Erythroblast (primary cell): ENCODE measurements at regions not wholly inside any gene's neighbourhood (a gene's known extent, or its start where the extent isn't known, plus 50 kb on each side); places are given as distances from the start of the nearest gene placed in this dataset.

Experiments used
- DNase-seq, 2 experiments: peaks; one replicate each; lab custom pipeline; 2025; lab: John Stamatoyannopoulos, UW
- GATA1 ChIP-seq: IDR thresholded peaks from 2 replicates; pipeline ENCODE4 v1.6.1; 2011; ENCODE audit warnings: low read depth, mild to moderate bottlenecking, control low read depth, low read length, moderate library complexity
- POLR2A ChIP-seq: IDR thresholded peaks from 2 replicates; pipeline ENCODE4 v1.6.1; 2011; ENCODE audit warnings: mild to moderate bottlenecking, low read length

- no peak for TF ChIP-seq POLR2A
- TF ChIP-seq GATA1, result no peak
- DNase-seq, result no peak
Observed at GRCh38 chr2:239538357-239539052, 137.7 kb upstream of the HDAC4 start.

GRCh38 chr2:239537633-239538356 is 137.0 kb upstream of the HDAC4 start:
- TF ChIP-seq POLR2A (no peak), GATA1 (no peak)

DNA sequence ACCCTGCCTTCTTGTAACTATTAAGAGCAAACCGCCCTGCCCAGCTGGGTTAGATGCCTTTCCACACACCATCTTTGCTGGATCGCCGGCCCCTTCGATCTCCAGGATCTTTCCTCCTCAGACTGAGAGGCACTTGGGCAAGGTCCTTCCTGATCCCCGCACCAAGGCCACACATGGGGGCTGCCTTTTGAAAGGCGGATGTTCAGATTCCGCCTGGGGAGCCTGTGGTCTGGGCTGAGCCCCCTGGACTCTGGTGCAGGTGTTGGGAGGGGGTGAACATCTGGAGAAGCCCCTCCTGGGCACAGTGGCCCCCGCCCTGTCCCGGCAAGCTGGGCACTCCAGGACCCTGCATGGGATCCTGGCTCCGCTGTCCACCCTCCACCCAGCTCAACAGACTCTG is 135.4 kb upstream of the HDAC4 start:
- no peak for TF ChIP-seq POLR2A
- no peak for TF ChIP-seq GATA1
- no peak for DNase-seq

More at GRCh38 chr2:239537633-239538356, 137.0 kb upstream of the HDAC4 start:
- no peak for DNase-seq

- no peak for DNase-seq
- TF ChIP-seq POLR2A (no peak), GATA1 (no peak)
Observed at GRCh38 chr2:239535413-239536144, 134.8 kb upstream of the HDAC4 start.

DNA sequence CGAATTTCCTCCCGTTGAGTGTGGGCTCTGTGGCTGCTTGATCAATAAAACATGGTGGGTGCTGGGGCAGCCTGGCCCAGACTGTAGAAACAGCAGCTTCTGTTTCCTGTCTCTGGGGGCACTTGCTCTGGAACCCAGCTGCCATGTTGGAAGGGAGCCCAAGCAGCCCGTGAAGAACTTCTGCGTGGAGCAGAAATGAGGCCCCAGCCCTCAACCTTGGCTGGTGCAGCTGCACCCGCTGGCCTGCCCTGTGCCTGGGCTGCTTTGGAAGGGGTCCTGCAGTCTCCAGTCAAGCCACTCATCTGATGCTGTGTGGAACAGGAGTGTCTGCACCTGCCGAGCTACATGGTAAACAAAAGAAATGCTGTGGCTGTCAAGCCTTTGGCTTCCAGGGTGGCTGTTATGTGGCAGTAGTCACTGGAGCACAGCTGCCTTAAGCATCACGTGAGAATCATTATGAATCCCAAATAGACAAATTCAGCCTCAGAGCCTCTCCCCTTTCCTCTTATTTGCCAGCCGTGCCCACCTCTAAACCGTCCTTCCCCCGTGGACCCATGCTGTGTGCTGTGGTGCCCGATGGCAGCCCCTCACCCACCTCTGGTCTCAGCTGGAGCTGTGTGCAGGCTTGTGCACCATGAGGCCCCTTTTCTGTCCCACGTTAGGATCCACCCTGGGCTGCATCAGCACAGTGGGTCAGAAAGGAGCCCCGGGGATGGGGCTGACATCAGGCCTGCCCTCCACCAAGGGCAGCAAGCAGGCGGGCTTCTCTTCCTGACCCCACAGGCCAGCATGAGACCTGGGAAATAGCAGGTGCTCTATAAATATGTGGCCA is 134.0 kb upstream of the HDAC4 start:
- DNase-seq, result no peak
- no peak for TF ChIP-seq POLR2A
- no peak for TF ChIP-seq GATA1

- no peak for TF ChIP-seq GATA1
- no peak for TF ChIP-seq POLR2A
- no peak for DNase-seq
Observed at GRCh38 chr2:239533569-239534316, 132.9 kb upstream of the HDAC4 start.

- TF ChIP-seq GATA1 (no peak), POLR2A (no peak)
- no peak for DNase-seq
Observed at GRCh38 chr2:239532859-239533258, 132.0 kb upstream of the HDAC4 start.

GRCh38 chr2:239532250-239532649 is 131.4 kb upstream of the HDAC4 start:
- DNase-seq, result no peak
- no peak for TF ChIP-seq POLR2A
- TF ChIP-seq GATA1, result no peak

GRCh38 chr2:239531456-239532241 is 130.8 kb upstream of the HDAC4 start:
- no peak for TF ChIP-seq POLR2A
- no peak for TF ChIP-seq GATA1
- DNase-seq, result no peak

GRCh38 chr2:239530749-239531316 is 130.0 kb upstream of the HDAC4 start:
- TF ChIP-seq GATA1 (no peak), POLR2A (no peak)
- DNase-seq, result no peak

- DNase-seq, result no peak
- no peak for TF ChIP-seq POLR2A
- no peak for TF ChIP-seq GATA1
Observed at GRCh38 chr2:239529313-239530015, 128.6 kb upstream of the HDAC4 start.
